CD14-positive monocyte (primary cell): ENCODE measurements at regions not wholly inside any gene's neighbourhood (a gene's known extent, or its start where the extent isn't known, plus 50 kb on each side); places are given as distances from the start of the nearest gene placed in this dataset.

Experiments
- DNase-seq, 3 donors: peaks; one replicate each; pipeline ENCODE4 v3.0.0-alpha.2; 2011 to 2022
- H2AFZ ChIP-seq: 2 replicates; pipeline ENCODE4 v1.6.0; 2012; ENCODE audit warnings: mild to moderate bottlenecking, low read depth, low read length, inconsistent platforms; ENCODE audit not compliant: insufficient read depth, poor library complexity, severe bottlenecking
- H3K27ac ChIP-seq, 2 donors: 1 replicate in 1 of 2; 2 replicates in 1 of 2; pipeline ENCODE4 v1.5.1; 2012 to 2013; ENCODE audit warnings: low read length in 2 of 2, control low read depth in 1 of 2, inconsistent platforms in 1 of 2, low read depth in 1 of 2, mild to moderate bottlenecking in 1 of 2
- H3K27me3 ChIP-seq, 2 donors: one replicate each; pipeline versions ENCODE4 v1.6.0 to v1.6.1; 2011 to 2013; ENCODE audit warnings: low read length in 2 of 2; ENCODE audit not compliant: control insufficient read depth in 2 of 2, insufficient read depth in 2 of 2
- H3K36me3 ChIP-seq, 2 donors: replicated peaks in 1 of 2; 1 replicate in 1 of 2; 2 replicates in 1 of 2; pipeline versions ENCODE4 v1.5.1 to v1.6.1; 2012 to 2013; ENCODE audit warnings: low read length in 2 of 2, control low read depth in 1 of 2, inconsistent platforms in 1 of 2, mild to moderate bottlenecking in 1 of 2; ENCODE audit not compliant: insufficient read depth in 2 of 2, control insufficient read depth in 1 of 2
- H3K4me1 ChIP-seq, 2 donors: 1 replicate in 1 of 2; 2 replicates in 1 of 2; pipeline versions ENCODE4 v1.5.1 to v1.6.1; 2012 to 2013; ENCODE audit warnings: low read length in 2 of 2, control low read depth in 1 of 2, inconsistent platforms in 1 of 2, mild to moderate bottlenecking in 1 of 2, moderate library complexity in 1 of 2; ENCODE audit not compliant: insufficient read depth in 2 of 2, control insufficient read depth in 1 of 2
- H3K4me2 ChIP-seq: replicated peaks from 2 replicates; pipeline ENCODE3; 2012; ENCODE audit warnings: low read length, moderate library complexity, mild to moderate bottlenecking; ENCODE audit not compliant: poor library complexity, severe bottlenecking; ENCODE audit errors: extremely low read depth
- H3K4me3 ChIP-seq, 3 experiments: fragments of 200-600 bp in 1 of 3; sonication (generic) in 1 of 3; replicated peaks in 1 of 3; 1 replicate in 2 of 3; 2 replicates in 1 of 3; pipeline ENCODE4 v1.5.1; 2011 to 2013; ENCODE audit warnings: low read length in 3 of 3, mild to moderate bottlenecking in 3 of 3, control low read depth in 2 of 3, low read depth in 2 of 3, inconsistent platforms in 1 of 3, moderate library complexity in 1 of 3
- H3K79me2 ChIP-seq: 2 replicates; pipeline ENCODE4 v1.6.0; 2012; ENCODE audit warnings: mild to moderate bottlenecking, control low read depth, inconsistent platforms, low read length, moderate library complexity; ENCODE audit not compliant: insufficient read depth
- H3K9ac ChIP-seq: 2 replicates; pipeline ENCODE4 v1.6.0; 2017; ENCODE audit warnings: low read length, mild to moderate bottlenecking; ENCODE audit not compliant: insufficient read depth, poor library complexity, severe bottlenecking
- H3K9me3 ChIP-seq, 2 donors: replicated peaks in 1 of 2; 1 replicate in 1 of 2; 2 replicates in 1 of 2; pipeline versions ENCODE4 v1.5.1 to v1.6.1; 2012 to 2013; ENCODE audit warnings: low read length in 2 of 2, control low read depth in 1 of 2; ENCODE audit not compliant: control insufficient read depth in 1 of 2, insufficient read depth in 1 of 2
- H4K20me1 ChIP-seq: 2 replicates; pipeline ENCODE4 v1.6.0; 2012; ENCODE audit warnings: mild to moderate bottlenecking, low read length, control low read depth, moderate library complexity; ENCODE audit not compliant: insufficient read depth
- H3K27ac Mint-ChIP-seq, 7 donors: one replicate each; pipeline ENCODE4 v1.8.0; 2020; ENCODE audit warnings: mild to moderate bottlenecking in 7 of 7, mixed read lengths in 7 of 7, moderate library complexity in 6 of 7, inconsistent platforms in 2 of 7
- H3K27me3 Mint-ChIP-seq, 3 donors: one replicate each; pipeline ENCODE4 v1.8.0; 2021 to 2022; ENCODE audit warnings: low read depth in 3 of 3, mild to moderate bottlenecking in 3 of 3, mixed read lengths in 3 of 3, moderate library complexity in 3 of 3, inconsistent platforms in 1 of 3
- H3K36me3 Mint-ChIP-seq, 2 donors: one replicate each; pipeline ENCODE4 v1.8.0; 2020; ENCODE audit warnings: mixed read lengths in 2 of 2, inconsistent platforms in 1 of 2, mild to moderate bottlenecking in 1 of 2
- H3K4me1 Mint-ChIP-seq: one replicate; pipeline ENCODE4 v1.8.0; 2020; ENCODE audit warnings: mild to moderate bottlenecking, mixed read lengths
- H3K4me3 Mint-ChIP-seq, 2 donors: one replicate each; pipeline ENCODE4 v1.8.0; 2020; ENCODE audit warnings: mild to moderate bottlenecking in 2 of 2, mixed read lengths in 2 of 2, moderate library complexity in 1 of 2
- H3K9me3 Mint-ChIP-seq, 7 donors: one replicate each; pipeline ENCODE4 v1.8.0; 2020 to 2022; ENCODE audit warnings: mixed read lengths in 7 of 7, mild to moderate bottlenecking in 6 of 7, moderate library complexity in 6 of 7, inconsistent platforms in 2 of 7
- WGBS: methylation state at CpG from one replicate; pipeline ENCODE4 v1.1.5; 2013; ENCODE audit warnings: missing lambda C conversion rate; ENCODE audit not compliant: insufficient coverage; 5-methylcytosine and 5-hydroxymethylcytosine counted together
- intact Hi-C, 2 donors: fragments of 100-400 bp; cut with micrococcal nuclease; formaldehyde crosslinking; loops; one replicate each; pipeline versions ENCODE4 v1.15.0 to v1.15.1; 2023
- TF ChIP-seq, protein P1 (sequence below): fragments of 200-600 bp; IDR thresholded peaks from one replicate; pipeline ENCODE4 v1.8.0; 2022; ENCODE audit warnings: antibody characterized with exemption, mild to moderate bottlenecking

DNA sequence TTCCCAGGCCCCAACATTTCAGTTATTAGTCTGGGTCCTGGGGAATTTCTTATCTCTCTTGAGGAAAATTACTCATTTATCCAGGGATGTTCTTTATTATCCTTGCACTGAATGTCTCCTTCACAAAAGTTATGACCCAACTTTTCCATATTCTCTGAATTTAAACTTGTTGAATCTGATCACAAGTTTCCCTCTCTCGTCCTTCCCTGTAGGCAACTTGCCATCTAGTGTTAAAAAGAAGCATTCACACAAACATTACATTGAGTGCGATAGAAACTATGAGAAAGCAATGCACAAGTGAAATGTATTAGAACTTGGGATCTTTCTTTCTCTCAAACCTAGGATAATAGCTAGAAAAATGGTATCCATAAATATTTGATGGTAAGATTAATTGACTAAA lies 608.4 kb downstream of the FSCB start:
- Histone ChIP-seq H3K4me1 (no peaks in the 10 kb centered on the region), H3K9ac (no peak overlapping the region), H3K9me3 (no peaks in the 10 kb centered on the region), H3K27me3 (no peaks in the 10 kb centered on the region), H4K20me1 (no peaks in the 10 kb centered on the region), H3K27ac (no peak overlapping the region), H2AFZ (no peak overlapping the region), H3K4me3 (no peak overlapping the region), H3K79me2 (no peaks in the 10 kb centered on the region), H3K36me3 (no peaks in the 10 kb centered on the region), H3K4me2 (no peak overlapping the region)
- H3K9me3 Mint-ChIP-seq: peaks cover 0 to 1% (median 0%) of the 10 kb centered on the region in 7 donors
- TF ChIP-seq, protein P1, sequence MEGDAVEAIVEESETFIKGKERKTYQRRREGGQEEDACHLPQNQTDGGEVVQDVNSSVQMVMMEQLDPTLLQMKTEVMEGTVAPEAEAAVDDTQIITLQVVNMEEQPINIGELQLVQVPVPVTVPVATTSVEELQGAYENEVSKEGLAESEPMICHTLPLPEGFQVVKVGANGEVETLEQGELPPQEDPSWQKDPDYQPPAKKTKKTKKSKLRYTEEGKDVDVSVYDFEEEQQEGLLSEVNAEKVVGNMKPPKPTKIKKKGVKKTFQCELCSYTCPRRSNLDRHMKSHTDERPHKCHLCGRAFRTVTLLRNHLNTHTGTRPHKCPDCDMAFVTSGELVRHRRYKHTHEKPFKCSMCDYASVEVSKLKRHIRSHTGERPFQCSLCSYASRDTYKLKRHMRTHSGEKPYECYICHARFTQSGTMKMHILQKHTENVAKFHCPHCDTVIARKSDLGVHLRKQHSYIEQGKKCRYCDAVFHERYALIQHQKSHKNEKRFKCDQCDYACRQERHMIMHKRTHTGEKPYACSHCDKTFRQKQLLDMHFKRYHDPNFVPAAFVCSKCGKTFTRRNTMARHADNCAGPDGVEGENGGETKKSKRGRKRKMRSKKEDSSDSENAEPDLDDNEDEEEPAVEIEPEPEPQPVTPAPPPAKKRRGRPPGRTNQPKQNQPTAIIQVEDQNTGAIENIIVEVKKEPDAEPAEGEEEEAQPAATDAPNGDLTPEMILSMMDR: no peak
- H3K4me1 Mint-ChIP-seq: no peaks in the 10 kb centered on the region
- intact Hi-C loops: no loop called here
- no peak overlapping the region for H3K4me3 Mint-ChIP-seq
- no peak for DNase-seq
- no peaks in the 10 kb centered on the region for H3K36me3 Mint-ChIP-seq
- H3K27ac Mint-ChIP-seq: no peak overlapping the region
- no peaks in the 10 kb centered on the region for H3K27me3 Mint-ChIP-seq
- no CpG with 5 or more reads among the region's 2 CpGs for WGBS

DNA sequence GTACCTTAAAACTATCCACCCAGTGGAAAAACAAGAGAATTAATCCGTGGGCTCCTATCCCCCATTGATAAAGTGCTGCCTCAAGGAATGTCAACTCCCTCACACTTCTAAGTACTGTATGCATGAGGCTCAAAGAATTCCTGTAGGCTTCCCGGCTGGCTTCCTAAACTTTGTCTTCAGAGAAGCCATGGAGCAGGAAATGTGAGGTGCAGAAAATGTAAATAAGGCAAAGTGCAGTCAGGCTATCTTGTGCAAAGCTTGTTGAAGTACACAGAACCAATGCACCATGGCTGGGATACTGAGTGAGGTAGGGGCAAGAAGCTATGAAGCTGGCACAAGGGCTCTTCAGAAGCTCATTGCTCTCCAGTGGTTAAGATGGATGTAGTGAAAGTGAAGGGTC lies 611.0 kb downstream of the FSCB start:
- no peak overlapping the region for H3K4me3 ChIP-seq
- no peak overlapping the region for H3K9ac ChIP-seq
- intact Hi-C loops: no loop called here
- H3K27me3 ChIP-seq: no peaks in the 10 kb centered on the region
- no peaks in the 10 kb centered on the region for H3K79me2 ChIP-seq
- no peak overlapping the region for H3K27ac ChIP-seq
- H3K36me3 Mint-ChIP-seq: no peaks in the 10 kb centered on the region
- H3K27ac Mint-ChIP-seq: no peak overlapping the region
- H3K4me1 Mint-ChIP-seq: no peaks in the 10 kb centered on the region
- no peaks in the 10 kb centered on the region for H3K4me1 ChIP-seq
- no peaks in the 10 kb centered on the region for H4K20me1 ChIP-seq
- WGBS: 100% methylated on average over 2 of the region's 2 CpGs
- H3K27me3 Mint-ChIP-seq: no peaks in the 10 kb centered on the region
- TF ChIP-seq, protein P1: no peak
- no peak overlapping the region for H3K4me2 ChIP-seq
- no peak overlapping the region for H2AFZ ChIP-seq
- H3K9me3 ChIP-seq: no peaks in the 10 kb centered on the region
- no peak overlapping the region for H3K4me3 Mint-ChIP-seq
- no peaks in the 10 kb centered on the region for H3K36me3 ChIP-seq
- no peak for DNase-seq
- H3K9me3 Mint-ChIP-seq: peaks cover 0 to 1% (median 0%) of the 10 kb centered on the region in 7 donors
